H9 (cell line): ENCODE measurements at regions not wholly inside any gene's neighbourhood (a gene's known extent, or its start where the extent isn't known, plus 50 kb on each side); places are given as distances from the start of the nearest gene placed in this dataset.

Experiments used
- DNase-seq: peaks from one replicate; pipeline ENCODE4 v3.0.0-alpha.2; 2017
- H2AFZ ChIP-seq: one replicate; pipeline ENCODE4 v1.6.1; 2013; ENCODE audit warnings: mild to moderate bottlenecking, low read length, control low read depth, moderate library complexity
- H2AK5ac ChIP-seq: 2 replicates; pipeline ENCODE4 v1.6.1; 2013; ENCODE audit warnings: low read length, control low read depth, mixed read lengths; ENCODE audit not compliant: insufficient read length
- H2BK120ac ChIP-seq: one replicate; pipeline ENCODE4 v1.6.1; 2013; ENCODE audit warnings: low read depth, mild to moderate bottlenecking, low read length, control low read depth, inconsistent platforms; ENCODE audit not compliant: poor library complexity, severe bottlenecking
- H2BK12ac ChIP-seq: 2 replicates; pipeline ENCODE4 v1.6.1; 2013; ENCODE audit warnings: low read length, control low read depth, mixed read lengths, low read depth; ENCODE audit not compliant: insufficient read length
- H2BK15ac ChIP-seq: 2 replicates; pipeline ENCODE4 v1.6.1; 2013; ENCODE audit warnings: low read depth, low read length, control low read depth
- H2BK20ac ChIP-seq: one replicate; pipeline ENCODE4 v1.6.1; 2013; ENCODE audit warnings: low read depth, mild to moderate bottlenecking, low read length, control low read depth, inconsistent platforms; ENCODE audit not compliant: poor library complexity, severe bottlenecking
- H2BK5ac ChIP-seq: 2 replicates; pipeline ENCODE4 v1.6.1; 2013; ENCODE audit warnings: low read length, control low read depth, mixed read lengths; ENCODE audit not compliant: insufficient read length
- H3K14ac ChIP-seq: 2 replicates; pipeline ENCODE4 v1.6.1; 2013; ENCODE audit warnings: low read length, control low read depth; ENCODE audit not compliant: insufficient read depth
- H3K18ac ChIP-seq: 2 replicates; pipeline ENCODE4 v1.6.1; 2013; ENCODE audit warnings: low read depth, mild to moderate bottlenecking, mixed read lengths, low read length, control low read depth; ENCODE audit not compliant: insufficient read length
- H3K23ac ChIP-seq: 2 replicates; pipeline ENCODE4 v1.6.1; 2013; ENCODE audit warnings: low read length, control low read depth, mixed read lengths, low read depth; ENCODE audit not compliant: insufficient read length
- H3K23me2 ChIP-seq: 2 replicates; pipeline ENCODE4 v1.6.1; 2013; ENCODE audit warnings: low read depth, mild to moderate bottlenecking, mixed read lengths, low read length, control low read depth; ENCODE audit not compliant: insufficient read length, poor library complexity, severe bottlenecking
- H3K27ac ChIP-seq: 2 replicates; pipeline ENCODE4 v1.5.1; 2013; ENCODE audit warnings: low read length, control low read depth, mixed read lengths, low read depth; ENCODE audit not compliant: insufficient read length
- H3K27me3 ChIP-seq: 2 replicates; pipeline ENCODE4 v1.6.1; 2013; ENCODE audit warnings: low read length, control low read depth, inconsistent platforms; ENCODE audit not compliant: insufficient read depth
- H3K4ac ChIP-seq: 2 replicates; pipeline ENCODE4 v1.6.1; 2013; ENCODE audit warnings: low read depth, mild to moderate bottlenecking, control low read depth, inconsistent platforms, low read length, moderate library complexity
- H3K4me1 ChIP-seq: 2 replicates; pipeline ENCODE4 v1.6.1; 2013; ENCODE audit warnings: low read length, control low read depth, inconsistent platforms; ENCODE audit not compliant: insufficient read depth
- H3K4me2 ChIP-seq: 2 replicates; pipeline ENCODE4 v1.6.1; 2013; ENCODE audit warnings: low read length, control low read depth, mixed read lengths; ENCODE audit not compliant: insufficient read length, insufficient read depth
- H3K56ac ChIP-seq: 2 replicates; pipeline ENCODE4 v1.6.1; 2013; ENCODE audit warnings: low read depth, mild to moderate bottlenecking, mixed read lengths, low read length, control low read depth; ENCODE audit not compliant: insufficient read length
- H3K79me1 ChIP-seq: 2 replicates; pipeline ENCODE4 v1.6.1; 2013; ENCODE audit warnings: low read depth, mild to moderate bottlenecking, moderate library complexity, low read length, control low read depth, inconsistent platforms; ENCODE audit not compliant: insufficient read depth, poor library complexity, severe bottlenecking
- H3K79me2 ChIP-seq: 2 replicates; pipeline ENCODE4 v1.6.1; 2013; ENCODE audit warnings: low read length, control low read depth, inconsistent platforms; ENCODE audit not compliant: insufficient read depth
- H3K9ac ChIP-seq: 2 replicates; pipeline ENCODE4 v1.6.1; 2013; ENCODE audit warnings: low read length, control low read depth, mixed read lengths; ENCODE audit not compliant: insufficient read length; ENCODE audit errors: extremely low read depth
- H3K9me3 ChIP-seq: one replicate; pipeline ENCODE4 v1.6.1; 2013; ENCODE audit warnings: low read depth, low read length, inconsistent platforms; ENCODE audit not compliant: control insufficient read depth
- H3T11ph ChIP-seq: one replicate; pipeline ENCODE4 v1.6.1; 2013; ENCODE audit warnings: mild to moderate bottlenecking, low read length, control low read depth, inconsistent platforms
- H4K20me1 ChIP-seq: one replicate; pipeline ENCODE4 v1.6.1; 2013; ENCODE audit not compliant: control insufficient read depth, insufficient read length, insufficient read depth
- H4K5ac ChIP-seq: 2 replicates; pipeline ENCODE4 v1.6.1; 2013; ENCODE audit warnings: low read depth, mild to moderate bottlenecking, mixed read lengths, low read length, control low read depth; ENCODE audit not compliant: insufficient read length
- H4K8ac ChIP-seq: replicated peaks from 2 replicates; pipeline ENCODE4 v1.6.1; 2013; ENCODE audit warnings: low read length, control low read depth, mixed read lengths, low read depth; ENCODE audit not compliant: insufficient read length
- H4K91ac ChIP-seq: 2 replicates; pipeline ENCODE4 v1.6.1; 2013; ENCODE audit warnings: low read depth, mild to moderate bottlenecking, moderate library complexity, mixed read lengths, low read length, control low read depth; ENCODE audit not compliant: insufficient read length
- H3K27ac Mint-ChIP-seq, 3 experiments: 2 replicates in 2 of 3; 3 replicates in 1 of 3; pipeline ENCODE4 v1.8.0; 2020 to 2021; ENCODE audit warnings: mixed read lengths in 3 of 3, mild to moderate bottlenecking in 1 of 3, moderate library complexity in 1 of 3
- H3K27me3 Mint-ChIP-seq: 2 replicates; pipeline ENCODE4 v1.8.0; 2021; ENCODE audit warnings: low read depth, mild to moderate bottlenecking, moderate library complexity, mixed read lengths
- H3K36me3 Mint-ChIP-seq, 3 experiments: 2 replicates in 2 of 3; 3 replicates in 1 of 3; pipeline ENCODE4 v1.8.0; 2020 to 2021; ENCODE audit warnings: low read depth in 3 of 3, mixed read lengths in 3 of 3; ENCODE audit not compliant: insufficient read depth in 1 of 3
- H3K4me1 Mint-ChIP-seq, 2 experiments: 2 replicates each; pipeline ENCODE4 v1.8.0; 2020; ENCODE audit warnings: mixed read lengths in 2 of 2
- H3K4me3 Mint-ChIP-seq, 2 experiments: 2 replicates in 1 of 2; 3 replicates in 1 of 2; pipeline ENCODE4 v1.8.0; 2020 to 2021; ENCODE audit warnings: mild to moderate bottlenecking in 2 of 2, mixed read lengths in 2 of 2, moderate library complexity in 1 of 2
- H3K9me3 Mint-ChIP-seq, 2 experiments: 2 replicates in 1 of 2; 3 replicates in 1 of 2; pipeline ENCODE4 v1.8.0; 2020; ENCODE audit warnings: mild to moderate bottlenecking in 2 of 2, mixed read lengths in 2 of 2, moderate library complexity in 1 of 2
- CTCF ChIP-seq: fragments of 200-600 bp; sonication (generic); conservative IDR thresholded peaks from 3 replicates; pipeline ENCODE4 v1.8.0; 2021; ENCODE audit warnings: antibody characterized with exemption, mild to moderate bottlenecking
- WGBS: extraction: QIAGEN DNeasy Blood & Tissue Kit; methylation state at CpG from one replicate; pipeline ENCODE4 v1.1.7; 2013; ENCODE audit warnings: missing lambda C conversion rate, low lambda C conversion rate, mixed read lengths; ENCODE audit not compliant: insufficient read length; ENCODE audit errors: extremely low coverage; 5-methylcytosine and 5-hydroxymethylcytosine counted together

GRCh38 chr14:38405851-38406635 lies 150.2 kb upstream of the CLEC14A start:
- Histone ChIP-seq H4K91ac (no peak overlapping the region), H2BK20ac (no peak overlapping the region), H3K23me2 (no peaks in the 10 kb centered on the region), H3K27me3 (no peaks in the 10 kb centered on the region), H2AK5ac (no peak overlapping the region), H3K9ac (no peak overlapping the region), H4K5ac (no peak overlapping the region), H3K79me1 (no peaks in the 10 kb centered on the region), H3K27ac (no peak overlapping the region), H2BK12ac (no peak overlapping the region), H2BK5ac (no peak overlapping the region), H2AFZ (no peak overlapping the region), H3K4me1 (no peaks in the 10 kb centered on the region), H4K8ac (no peak overlapping the region), H3K23ac (no peak overlapping the region), H3K18ac (no peak overlapping the region), H2BK15ac (no peak overlapping the region), H3K56ac (no peak overlapping the region), H4K20me1 (no peaks in the 10 kb centered on the region), H3K9me3 (no peaks in the 10 kb centered on the region), H3K4me2 (no peak overlapping the region), H3T11ph (no peak overlapping the region), H3K4ac (no peak overlapping the region), H3K79me2 (no peaks in the 10 kb centered on the region), H3K14ac (no peak overlapping the region), H2BK120ac (no peak overlapping the region)
- 0 out of 2 replicates have a peak, but pooled peaks cover 3% of the 10 kb centered on the region for H3K27me3 Mint-ChIP-seq
- H3K4me3 Mint-ChIP-seq, result no peak overlapping the region
- peaks cover 0 to 6% of the 10 kb centered on the region in 2 experiments; a peak in 3 of 4 replicates for H3K4me1 Mint-ChIP-seq
- WGBS, result no CpG with 5 or more reads among the region's 3 CpGs
- H3K27ac Mint-ChIP-seq, result peak overlapping the region in 1 of 3 experiments; percentile 74; a peak in 1 of 7 replicates
- TF ChIP-seq CTCF, result peak; percentile 47
- DNase-seq, result peak; percentile 39
- H3K9me3 Mint-ChIP-seq, result no peaks in the 10 kb centered on the region
- no peaks in the 10 kb centered on the region for H3K36me3 Mint-ChIP-seq
